ENCODE measurements at regions not wholly inside any gene's neighbourhood (a gene's known extent, or its start where the extent isn't known, plus 50 kb on each side); places are given as distances from the start of the nearest gene placed in this dataset.

- no peak for TF ChIP-seq CTCF (IDR thresholded peaks at IDR 0.05; ENCODE audit: insufficient read depth, low read depth, low read length)
- DNase-seq (ENCODE audit: low read depth): no peak
Measured at GRCh38 chr4:179976777-179977176, 2266.4 kb upstream of the TENM3 start.

GRCh38 chr4:179977378-179977777, 2265.8 kb upstream of the TENM3 start:
- no peak for DNase-seq (ENCODE audit: low read depth)
- no peak for TF ChIP-seq CTCF (IDR thresholded peaks at IDR 0.05; ENCODE audit: insufficient read depth, low read depth, low read length)
- H3K4me3 ChIP-seq (ENCODE audit: low read depth, low read length): no peak overlapping the region

More at GRCh38 chr4:179976777-179977176, 2266.4 kb upstream of the TENM3 start:
- no peak overlapping the region for H3K4me3 ChIP-seq (ENCODE audit: low read depth, low read length)

GRCh38 chr4:179981161-179981560, 2262.0 kb upstream of the TENM3 start:
- no peak for TF ChIP-seq CTCF (IDR thresholded peaks at IDR 0.05; ENCODE audit: insufficient read depth, low read depth, low read length)
- no peak overlapping the region for H3K4me3 ChIP-seq (ENCODE audit: low read depth, low read length)
- DNase-seq (ENCODE audit: low read depth): no peak

GRCh38 chr4:179989975-179990374, 2253.2 kb upstream of the TENM3 start:
- TF ChIP-seq CTCF (IDR thresholded peaks at IDR 0.05; ENCODE audit: insufficient read depth, low read depth, low read length): no peak
- H3K4me3 ChIP-seq (ENCODE audit: low read depth, low read length): no peak overlapping the region
- no peak for DNase-seq (ENCODE audit: low read depth)

GRCh38 chr4:180009316-180009715, 2233.9 kb upstream of the TENM3 start:
- DNase-seq (ENCODE audit: low read depth): no peak
- no peak overlapping the region for H3K4me3 ChIP-seq (ENCODE audit: low read depth, low read length)
- no peak for TF ChIP-seq CTCF (IDR thresholded peaks at IDR 0.05; ENCODE audit: insufficient read depth, low read depth, low read length)

- TF ChIP-seq CTCF (IDR thresholded peaks at IDR 0.05; ENCODE audit: insufficient read depth, low read depth, low read length): no peak
- H3K4me3 ChIP-seq (ENCODE audit: low read depth, low read length): no peak overlapping the region
- DNase-seq (ENCODE audit: low read depth): peak; percentile 0
Measured at GRCh38 chr4:180028682-180029081, 2214.5 kb upstream of the TENM3 start.

GRCh38 chr4:180031330-180031729, 2211.9 kb upstream of the TENM3 start:
- DNase-seq (ENCODE audit: low read depth): no peak
- H3K4me3 ChIP-seq (ENCODE audit: low read depth, low read length): no peak overlapping the region
- TF ChIP-seq CTCF (IDR thresholded peaks at IDR 0.05; ENCODE audit: insufficient read depth, low read depth, low read length): no peak
